ENCODE measurements at regions not wholly inside any gene's neighbourhood (a gene's known extent, or its start where the extent isn't known, plus 50 kb on each side); places are given as distances from the start of the nearest gene placed in this dataset.

DNA sequence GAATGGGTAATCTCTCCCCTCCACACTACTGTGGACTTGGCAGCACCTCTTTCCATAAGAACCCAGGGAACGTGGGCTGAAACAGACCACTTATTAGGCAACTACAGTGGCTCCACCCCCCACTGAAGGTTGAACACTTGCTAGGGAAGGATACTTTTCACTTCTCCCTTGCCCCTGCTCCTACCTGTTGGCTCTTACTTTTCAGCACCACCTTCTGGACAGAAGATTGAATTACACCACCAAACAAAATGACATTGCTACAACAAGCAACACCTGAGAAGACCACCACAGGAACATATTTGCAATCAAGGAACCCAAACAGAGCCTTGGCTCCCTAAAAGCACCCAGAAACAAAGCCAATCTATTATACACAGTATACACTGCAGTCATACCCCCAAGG is 132.1 kb upstream of the CXCL13 start:
- TF ChIP-seq TEAD4 (IDR thresholded peaks at IDR 0.05): no peak
- TF ChIP-seq TAF1 (IDR thresholded peaks at IDR 0.05; ENCODE audit: low read depth): no peak
- TF ChIP-seq EP300 (IDR thresholded peaks at IDR 0.05; ENCODE audit: borderline replicate concordance): no peak
- TF ChIP-seq, protein P1, sequence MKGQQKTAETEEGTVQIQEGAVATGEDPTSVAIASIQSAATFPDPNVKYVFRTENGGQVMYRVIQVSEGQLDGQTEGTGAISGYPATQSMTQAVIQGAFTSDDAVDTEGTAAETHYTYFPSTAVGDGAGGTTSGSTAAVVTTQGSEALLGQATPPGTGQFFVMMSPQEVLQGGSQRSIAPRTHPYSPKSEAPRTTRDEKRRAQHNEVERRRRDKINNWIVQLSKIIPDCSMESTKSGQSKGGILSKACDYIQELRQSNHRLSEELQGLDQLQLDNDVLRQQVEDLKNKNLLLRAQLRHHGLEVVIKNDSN (IDR thresholded peaks at IDR 0.05): no peak
- TF ChIP-seq, protein P2, sequence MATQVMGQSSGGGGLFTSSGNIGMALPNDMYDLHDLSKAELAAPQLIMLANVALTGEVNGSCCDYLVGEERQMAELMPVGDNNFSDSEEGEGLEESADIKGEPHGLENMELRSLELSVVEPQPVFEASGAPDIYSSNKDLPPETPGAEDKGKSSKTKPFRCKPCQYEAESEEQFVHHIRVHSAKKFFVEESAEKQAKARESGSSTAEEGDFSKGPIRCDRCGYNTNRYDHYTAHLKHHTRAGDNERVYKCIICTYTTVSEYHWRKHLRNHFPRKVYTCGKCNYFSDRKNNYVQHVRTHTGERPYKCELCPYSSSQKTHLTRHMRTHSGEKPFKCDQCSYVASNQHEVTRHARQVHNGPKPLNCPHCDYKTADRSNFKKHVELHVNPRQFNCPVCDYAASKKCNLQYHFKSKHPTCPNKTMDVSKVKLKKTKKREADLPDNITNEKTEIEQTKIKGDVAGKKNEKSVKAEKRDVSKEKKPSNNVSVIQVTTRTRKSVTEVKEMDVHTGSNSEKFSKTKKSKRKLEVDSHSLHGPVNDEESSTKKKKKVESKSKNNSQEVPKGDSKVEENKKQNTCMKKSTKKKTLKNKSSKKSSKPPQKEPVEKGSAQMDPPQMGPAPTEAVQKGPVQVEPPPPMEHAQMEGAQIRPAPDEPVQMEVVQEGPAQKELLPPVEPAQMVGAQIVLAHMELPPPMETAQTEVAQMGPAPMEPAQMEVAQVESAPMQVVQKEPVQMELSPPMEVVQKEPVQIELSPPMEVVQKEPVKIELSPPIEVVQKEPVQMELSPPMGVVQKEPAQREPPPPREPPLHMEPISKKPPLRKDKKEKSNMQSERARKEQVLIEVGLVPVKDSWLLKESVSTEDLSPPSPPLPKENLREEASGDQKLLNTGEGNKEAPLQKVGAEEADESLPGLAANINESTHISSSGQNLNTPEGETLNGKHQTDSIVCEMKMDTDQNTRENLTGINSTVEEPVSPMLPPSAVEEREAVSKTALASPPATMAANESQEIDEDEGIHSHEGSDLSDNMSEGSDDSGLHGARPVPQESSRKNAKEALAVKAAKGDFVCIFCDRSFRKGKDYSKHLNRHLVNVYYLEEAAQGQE (IDR thresholded peaks at IDR 0.05; ENCODE audit: low read depth): no peak
- TF ChIP-seq FOXM1 (IDR thresholded peaks at IDR 0.05; ENCODE audit: borderline replicate concordance, low read depth): no peak
- TF ChIP-seq, protein P3, sequence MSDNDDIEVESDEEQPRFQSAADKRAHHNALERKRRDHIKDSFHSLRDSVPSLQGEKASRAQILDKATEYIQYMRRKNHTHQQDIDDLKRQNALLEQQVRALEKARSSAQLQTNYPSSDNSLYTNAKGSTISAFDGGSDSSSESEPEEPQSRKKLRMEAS (IDR thresholded peaks at IDR 0.05): no peak
